ENCODE measurements at regions not wholly inside any gene's neighbourhood (a gene's known extent, or its start where the extent isn't known, plus 50 kb on each side); places are given as distances from the start of the nearest gene placed in this dataset.

DNA sequence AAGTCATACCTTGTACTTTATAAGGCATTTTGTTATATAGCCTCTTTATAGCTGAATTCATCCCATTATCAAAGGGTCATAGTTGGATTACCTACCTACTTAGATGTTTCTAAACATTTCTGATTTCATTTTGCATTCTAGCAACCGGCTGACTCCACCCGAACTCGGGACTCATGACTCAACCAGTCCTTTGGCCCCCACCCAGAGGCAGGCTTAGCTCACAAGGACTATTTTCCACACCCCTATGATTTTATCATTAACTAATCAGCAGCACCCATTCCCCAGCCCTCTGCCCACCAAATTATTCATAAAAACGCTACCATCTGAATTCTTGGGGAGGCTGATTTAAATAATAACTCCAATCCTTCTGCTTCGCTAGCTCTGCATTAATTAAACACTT is 79.9 kb upstream of the EGFL6 start:
- TF ChIP-seq, protein P1, sequence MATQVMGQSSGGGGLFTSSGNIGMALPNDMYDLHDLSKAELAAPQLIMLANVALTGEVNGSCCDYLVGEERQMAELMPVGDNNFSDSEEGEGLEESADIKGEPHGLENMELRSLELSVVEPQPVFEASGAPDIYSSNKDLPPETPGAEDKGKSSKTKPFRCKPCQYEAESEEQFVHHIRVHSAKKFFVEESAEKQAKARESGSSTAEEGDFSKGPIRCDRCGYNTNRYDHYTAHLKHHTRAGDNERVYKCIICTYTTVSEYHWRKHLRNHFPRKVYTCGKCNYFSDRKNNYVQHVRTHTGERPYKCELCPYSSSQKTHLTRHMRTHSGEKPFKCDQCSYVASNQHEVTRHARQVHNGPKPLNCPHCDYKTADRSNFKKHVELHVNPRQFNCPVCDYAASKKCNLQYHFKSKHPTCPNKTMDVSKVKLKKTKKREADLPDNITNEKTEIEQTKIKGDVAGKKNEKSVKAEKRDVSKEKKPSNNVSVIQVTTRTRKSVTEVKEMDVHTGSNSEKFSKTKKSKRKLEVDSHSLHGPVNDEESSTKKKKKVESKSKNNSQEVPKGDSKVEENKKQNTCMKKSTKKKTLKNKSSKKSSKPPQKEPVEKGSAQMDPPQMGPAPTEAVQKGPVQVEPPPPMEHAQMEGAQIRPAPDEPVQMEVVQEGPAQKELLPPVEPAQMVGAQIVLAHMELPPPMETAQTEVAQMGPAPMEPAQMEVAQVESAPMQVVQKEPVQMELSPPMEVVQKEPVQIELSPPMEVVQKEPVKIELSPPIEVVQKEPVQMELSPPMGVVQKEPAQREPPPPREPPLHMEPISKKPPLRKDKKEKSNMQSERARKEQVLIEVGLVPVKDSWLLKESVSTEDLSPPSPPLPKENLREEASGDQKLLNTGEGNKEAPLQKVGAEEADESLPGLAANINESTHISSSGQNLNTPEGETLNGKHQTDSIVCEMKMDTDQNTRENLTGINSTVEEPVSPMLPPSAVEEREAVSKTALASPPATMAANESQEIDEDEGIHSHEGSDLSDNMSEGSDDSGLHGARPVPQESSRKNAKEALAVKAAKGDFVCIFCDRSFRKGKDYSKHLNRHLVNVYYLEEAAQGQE (IDR thresholded peaks at IDR 0.05; ENCODE audit: insufficient read depth in 1 of 2, low read depth in 2 of 2, low read length in 2 of 2) = no peak
- TF ChIP-seq TAF1 (IDR thresholded peaks at IDR 0.05; ENCODE audit: borderline replicate concordance, insufficient read depth, low read length) (no peak), POLR2AphosphoS5 (IDR thresholded peaks at IDR 0.05; ENCODE audit: low read depth, low read length) (no peak), SIN3A (IDR thresholded peaks at IDR 0.05; ENCODE audit: borderline replicate concordance, insufficient read depth, low read length) (no peak)
